ENCODE measurements at regions not wholly inside any gene's neighbourhood (a gene's known extent, or its start where the extent isn't known, plus 50 kb on each side); places are given as distances from the start of the nearest gene placed in this dataset.
"Not testable (repeated sequence)": the region's sequence is repeated elsewhere in the genome, so short reads cannot be mapped to it uniquely, and the experiment has no call there.

- TF ChIP-seq HOXB13 (CRISPR knock-in tag; IDR thresholded peaks at IDR 0.05; ENCODE audit: low read depth); CTCF (IDR thresholded peaks at IDR 0.05); JUN (IDR thresholded peaks at IDR 0.05); NR3C1 (IDR thresholded peaks at IDR 0.05); HEYL (CRISPR knock-in tag; IDR thresholded peaks at IDR 0.05); FOSL2 (IDR thresholded peaks at IDR 0.05); FOSL2 (CRISPR knock-in tag; IDR thresholded peaks at IDR 0.05): not testable (repeated sequence)
Observed at GRCh38 chr2:87280596-87281355, 259.1 kb upstream of the PLGLB1 start.
